ENCODE measurements at regions not wholly inside any gene's neighbourhood (a gene's known extent, or its start where the extent isn't known, plus 50 kb on each side); places are given as distances from the start of the nearest gene placed in this dataset.

GRCh38 chr6:105981002-105981887 lies 104.9 kb upstream of the PRDM1 start:
- H3K27me3 ChIP-seq (ENCODE audit: control insufficient read depth, insufficient read depth, low read length), result peaks cover 8% of the 10 kb centered on the region
- no peaks in the 10 kb centered on the region for H3K36me3 ChIP-seq (ENCODE audit: control insufficient read depth, insufficient read depth, low read length)
- DNase-seq (ENCODE audit: low read depth), result no peak
- peak overlapping the region; percentile 33 for H3K4me3 ChIP-seq (ENCODE audit: low read depth, low read length)
- TF ChIP-seq CTCF (IDR thresholded peaks at IDR 0.05; ENCODE audit: insufficient read depth, low read length, poor library complexity, severe bottlenecking), result no peak

- no peak for DNase-seq (ENCODE audit: low read depth)
- TF ChIP-seq CTCF (IDR thresholded peaks at IDR 0.05; ENCODE audit: insufficient read depth, low read length, poor library complexity, severe bottlenecking), result no peak
- H3K4me3 ChIP-seq (ENCODE audit: low read depth, low read length), result no peak overlapping the region
- peaks cover 3% of the 10 kb centered on the region for H3K27me3 ChIP-seq (ENCODE audit: control insufficient read depth, insufficient read depth, low read length)
- H3K36me3 ChIP-seq (ENCODE audit: control insufficient read depth, insufficient read depth, low read length), result no peaks in the 10 kb centered on the region
Measured at GRCh38 chr6:105978974-105979373, 107.2 kb upstream of the PRDM1 start.

- no peak overlapping the region for H3K4me3 ChIP-seq (ENCODE audit: low read depth, low read length)
- H3K27me3 ChIP-seq (ENCODE audit: control insufficient read depth, insufficient read depth, low read length), result peaks cover 3% of the 10 kb centered on the region
- DNase-seq (ENCODE audit: low read depth), result no peak
- H3K36me3 ChIP-seq (ENCODE audit: control insufficient read depth, insufficient read depth, low read length), result no peaks in the 10 kb centered on the region
- TF ChIP-seq CTCF (IDR thresholded peaks at IDR 0.05; ENCODE audit: insufficient read depth, low read length, poor library complexity, severe bottlenecking), result no peak
Measured at GRCh38 chr6:105977934-105978504, 108.1 kb upstream of the PRDM1 start.

GRCh38 chr6:105974986-105975385 lies 111.2 kb upstream of the PRDM1 start:
- H3K27me3 ChIP-seq (ENCODE audit: control insufficient read depth, insufficient read depth, low read length), result no peaks in the 10 kb centered on the region
- H3K4me3 ChIP-seq (ENCODE audit: low read depth, low read length), result no peak overlapping the region
- DNase-seq (ENCODE audit: low read depth), result no peak
- TF ChIP-seq CTCF (IDR thresholded peaks at IDR 0.05; ENCODE audit: insufficient read depth, low read length, poor library complexity, severe bottlenecking), result no peak
- no peaks in the 10 kb centered on the region for H3K36me3 ChIP-seq (ENCODE audit: control insufficient read depth, insufficient read depth, low read length)

GRCh38 chr6:105972440-105972839 lies 113.7 kb upstream of the PRDM1 start:
- DNase-seq (ENCODE audit: low read depth), result no peak
- H3K27me3 ChIP-seq (ENCODE audit: control insufficient read depth, insufficient read depth, low read length), result no peaks in the 10 kb centered on the region
- H3K36me3 ChIP-seq (ENCODE audit: control insufficient read depth, insufficient read depth, low read length), result no peaks in the 10 kb centered on the region
- TF ChIP-seq CTCF (IDR thresholded peaks at IDR 0.05; ENCODE audit: insufficient read depth, low read length, poor library complexity, severe bottlenecking), result no peak
- H3K4me3 ChIP-seq (ENCODE audit: low read depth, low read length), result no peak overlapping the region
